OCI-LY3 (cell line): ENCODE measurements at regions not wholly inside any gene's neighbourhood (a gene's known extent, or its start where the extent isn't known, plus 50 kb on each side); places are given as distances from the start of the nearest gene placed in this dataset.

Experiments used
- CTCF ChIP-seq: fragments of 200-600, 300-600 bp; sonication (generic); IDR thresholded peaks from 2 replicates; pipeline ENCODE4 v1.5.1; 2014; ENCODE audit warnings: antibody characterized with exemption, low read length, low read depth
- EZH2phosphoT487 ChIP-seq: fragments of 200-600 bp; shearing (Covaris generic); IDR thresholded peaks from 2 replicates; pipeline ENCODE4 v1.6.1; 2018; ENCODE audit warnings: antibody characterized with exemption, mixed run types, low read depth

DNA sequence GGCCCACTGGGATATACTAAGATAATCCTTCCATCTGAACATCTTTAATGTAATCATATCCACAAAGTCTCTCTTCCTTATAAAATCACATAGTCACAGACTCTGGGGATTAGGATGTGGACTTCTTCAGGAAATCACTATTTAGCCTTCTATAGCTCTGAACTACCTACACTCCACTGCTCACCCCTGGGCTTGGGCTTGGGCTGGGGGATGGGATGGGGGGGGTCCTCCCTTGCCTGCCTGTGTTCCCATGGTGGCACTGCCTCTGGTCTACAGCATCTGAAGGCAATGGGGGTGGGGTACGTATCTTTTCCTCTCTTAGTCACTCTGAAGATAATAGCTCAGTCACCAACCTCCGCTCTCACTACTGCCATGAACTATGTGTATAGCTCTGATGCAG is 67.8 kb upstream of the SERTM1 start:
- TF ChIP-seq CTCF (no peak), EZH2phosphoT487 (no peak)
